Caco-2 (cell line): ENCODE measurements at regions not wholly inside any gene's neighbourhood (a gene's known extent, or its start where the extent isn't known, plus 50 kb on each side); places are given as distances from the start of the nearest gene placed in this dataset.

Experiments
- BruUV-seq: library from RNA; stranded (reverse); fragments of 400-500 nt; replicated peaks from 2 replicates; lab custom pipeline; 2021; lab: Mats Ljungman, UMichigan
- CTCF ChIA-PET: fragments of 300-600 bp; sonication (Branson Sonifier 250); formaldehyde crosslinking; loops from one replicate; lab custom pipeline; 2022; ENCODE audit warnings: antibody characterized with exemption; lab: Charles Lee
- POLR2A ChIA-PET: fragments of 300-600 bp; sonication (Branson Sonifier 250); formaldehyde crosslinking; loops from one replicate; lab custom pipeline; 2022; ENCODE audit warnings: antibody characterized with exemption; lab: Charles Lee
- DNase-seq, 2 experiments: peaks; one replicate each; pipeline versions ENCODE4 v3.0.0 to v3.0.0-alpha.2; 2020 to 2022
- H3K27me3 ChIP-seq: replicated peaks from 2 replicates; pipeline ENCODE4 v1.6.0; 2011; ENCODE audit warnings: low read length; ENCODE audit not compliant: control insufficient read depth, insufficient read depth
- H3K36me3 ChIP-seq: 2 replicates; pipeline ENCODE4 v1.5.1; 2011; ENCODE audit warnings: low read length; ENCODE audit not compliant: control insufficient read depth, insufficient read depth
- H3K4me1 ChIP-seq: fragments of 250-450 bp; sonication (Bioruptor Pico); 2 replicates; pipeline ENCODE4 v1.5.1; 2020; ENCODE audit warnings: mild to moderate bottlenecking
- H3K4me3 ChIP-seq: 2 replicates; pipeline ENCODE4 v1.5.1; 2011; ENCODE audit warnings: low read depth, mild to moderate bottlenecking, control low read depth, low read length
- H3K9me3 ChIP-seq: fragments of 250-450 bp; sonication (Bioruptor Pico); 2 replicates; pipeline ENCODE4 v1.5.1; 2020; ENCODE audit warnings: mild to moderate bottlenecking, moderate library complexity
- H3K27ac Mint-ChIP-seq: one replicate; pipeline ENCODE4 v1.8.0; 2022; ENCODE audit warnings: mixed read lengths; ENCODE audit not compliant: unreplicated experiment
- H3K27me3 Mint-ChIP-seq: one replicate; pipeline ENCODE4 v1.8.0; 2022; ENCODE audit warnings: mixed read lengths; ENCODE audit not compliant: insufficient read depth, unreplicated experiment
- H3K36me3 Mint-ChIP-seq: one replicate; pipeline ENCODE4 v1.8.0; 2022; ENCODE audit warnings: mild to moderate bottlenecking, mixed read lengths; ENCODE audit not compliant: insufficient read depth, unreplicated experiment
- H3K4me1 Mint-ChIP-seq: one replicate; pipeline ENCODE4 v1.8.0; 2022; ENCODE audit warnings: low read depth, mixed read lengths; ENCODE audit not compliant: unreplicated experiment
- H3K4me3 Mint-ChIP-seq: one replicate; pipeline ENCODE4 v1.8.0; 2022; ENCODE audit warnings: mild to moderate bottlenecking, moderate library complexity, mixed read lengths; ENCODE audit not compliant: unreplicated experiment
- H3K9me3 Mint-ChIP-seq: one replicate; pipeline ENCODE4 v1.8.0; 2022; ENCODE audit warnings: mixed read lengths; ENCODE audit not compliant: unreplicated experiment
- CTCF ChIP-seq, 2 experiments: fragments of 200-600 bp in 1 of 2; IDR thresholded peaks; 1 replicate in 1 of 2; 2 replicates in 1 of 2; pipeline versions ENCODE4 v1.5.1 to v1.8.0; 2011 to 2022; ENCODE audit warnings: antibody characterized with exemption in 1 of 2, control low read depth in 1 of 2, inconsistent platforms in 1 of 2, low read depth in 1 of 2, low read length in 1 of 2, mild to moderate bottlenecking in 1 of 2, moderate library complexity in 1 of 2; ENCODE audit not compliant: insufficient read depth in 1 of 2, severe bottlenecking in 1 of 2, unreplicated experiment in 1 of 2
- intact Hi-C: fragments of 100-400 bp; cut with micrococcal nuclease; formaldehyde crosslinking; loops from one replicate; pipeline ENCODE4 v1.10.0; 2022; ENCODE audit not compliant: unreplicated experiment

- H3K36me3 ChIP-seq: no peaks in the 10 kb centered on the region
- no peaks in the 10 kb centered on the region for H3K27me3 Mint-ChIP-seq
- CTCF ChIA-PET: no interaction called here
Measured at GRCh38 chr17:73938706-73939105, 264.8 kb upstream of the RPL38 start.

GRCh38 chr17:73939806-73940205 lies 263.7 kb upstream of the RPL38 start:
- H3K27me3 ChIP-seq: no peaks in the 10 kb centered on the region
- BruUV-seq: no TSS peak
- H3K27me3 Mint-ChIP-seq: peaks cover 4% of the 10 kb centered on the region
- H3K36me3 Mint-ChIP-seq: no peaks in the 10 kb centered on the region
- no peaks in the 10 kb centered on the region for H3K36me3 ChIP-seq
- DNase-seq: no peak
- CTCF ChIA-PET: no interaction called here
- H3K27ac Mint-ChIP-seq: no peak overlapping the region
- no peak overlapping the region for H3K4me3 ChIP-seq
- no peaks in the 10 kb centered on the region for H3K4me1 ChIP-seq
- no peaks in the 10 kb centered on the region for H3K4me1 Mint-ChIP-seq
- H3K9me3 Mint-ChIP-seq: no peaks in the 10 kb centered on the region
- intact Hi-C loops: no loop called here
- no peaks in the 10 kb centered on the region for H3K9me3 ChIP-seq
- POLR2A ChIA-PET: no interaction called here
- no peak overlapping the region for H3K4me3 Mint-ChIP-seq
- no peak for TF ChIP-seq CTCF (IDR thresholded peaks at IDR 0.05; ENCODE audit: insufficient read depth in 1 of 2, low read depth in 1 of 2, low read length in 1 of 2, severe bottlenecking in 1 of 2, unreplicated experiment in 1 of 2)

More at GRCh38 chr17:73938706-73939105, 264.8 kb upstream of the RPL38 start:
- Mint-ChIP-seq H3K9me3 (no peaks in the 10 kb centered on the region), H3K36me3 (no peaks in the 10 kb centered on the region), H3K4me1 (no peaks in the 10 kb centered on the region), H3K4me3 (no peak overlapping the region), H3K27ac (no peak overlapping the region)
- POLR2A ChIA-PET: no interaction called here
- BruUV-seq: no TSS peak
- DNase-seq: no peak
- H3K4me1 ChIP-seq: no peaks in the 10 kb centered on the region
- no peak overlapping the region for H3K4me3 ChIP-seq
- H3K9me3 ChIP-seq: no peaks in the 10 kb centered on the region
- intact Hi-C loops: no loop called here
- no peaks in the 10 kb centered on the region for H3K27me3 ChIP-seq
- TF ChIP-seq CTCF (IDR thresholded peaks at IDR 0.05; ENCODE audit: insufficient read depth in 1 of 2, low read depth in 1 of 2, low read length in 1 of 2, severe bottlenecking in 1 of 2, unreplicated experiment in 1 of 2): no peak

GRCh38 chr17:73940511-73940910 lies 263.0 kb upstream of the RPL38 start:
- no peaks in the 10 kb centered on the region for H3K27me3 ChIP-seq
- no peaks in the 10 kb centered on the region for H3K4me1 Mint-ChIP-seq
- ChIA-PET CTCF (no interaction called here), POLR2A (no interaction called here)
- H3K4me3 Mint-ChIP-seq: no peak overlapping the region
- intact Hi-C loops: no loop called here
- no peaks in the 10 kb centered on the region for H3K9me3 ChIP-seq
- H3K36me3 Mint-ChIP-seq: no peaks in the 10 kb centered on the region
- H3K27me3 Mint-ChIP-seq: peaks cover 6% of the 10 kb centered on the region
- no peaks in the 10 kb centered on the region for H3K9me3 Mint-ChIP-seq
- no peak for DNase-seq
- H3K4me1 ChIP-seq: no peaks in the 10 kb centered on the region
- H3K36me3 ChIP-seq: no peaks in the 10 kb centered on the region
- H3K4me3 ChIP-seq: no peak overlapping the region
- H3K27ac Mint-ChIP-seq: no peak overlapping the region
- TF ChIP-seq CTCF (IDR thresholded peaks at IDR 0.05; ENCODE audit: insufficient read depth in 1 of 2, low read depth in 1 of 2, low read length in 1 of 2, severe bottlenecking in 1 of 2, unreplicated experiment in 1 of 2): no peak
- no TSS peak for BruUV-seq
